IMR-90 (cell line): ENCODE measurements at regions not wholly inside any gene's neighbourhood (a gene's known extent, or its start where the extent isn't known, plus 50 kb on each side); places are given as distances from the start of the nearest gene placed in this dataset.

Experiments used
- ATAC-seq: fragments of 200-7000 bp; cut with Tn5 transposase; 2 replicates; pipeline ENCODE4 v1.9.1; 2020; ENCODE audit warnings: low read depth, mild to moderate bottlenecking, moderate library complexity
- BruUV-seq: library from RNA; stranded (reverse); fragments of 400-500 nt; replicated peaks from 2 replicates; lab custom pipeline; 2021; lab: Mats Ljungman, UMichigan
- CTCF ChIA-PET: fragments of 300-600 bp; formaldehyde crosslinking; extraction: SDS; loops from one replicate; lab custom pipeline; 2021; ENCODE audit warnings: antibody characterized with exemption; lab: Yijun Ruan, JAX
- POLR2A ChIA-PET: fragments of 300-600 bp; sonication (Branson Sonifier 250); formaldehyde crosslinking; loops from one replicate; lab custom pipeline; 2022; ENCODE audit warnings: antibody characterized with exemption; ENCODE audit not compliant: unreplicated experiment; lab: Charles Lee
- DNase-seq: peaks from one replicate; pipeline ENCODE4 v3.0.0; 2013
- H2AFZ ChIP-seq: replicated peaks from 2 replicates; pipeline ENCODE3; 2013; ENCODE audit warnings: low read length, mild to moderate bottlenecking; ENCODE audit not compliant: poor library complexity
- H2AK5ac ChIP-seq: 2 replicates; pipeline ENCODE4 v1.6.1; 2013; ENCODE audit warnings: low read depth, low read length, inconsistent platforms
- H2AK9ac ChIP-seq: replicated peaks from 2 replicates; pipeline ENCODE3; 2013; ENCODE audit warnings: mild to moderate bottlenecking, low read depth, low read length, moderate library complexity; ENCODE audit not compliant: poor library complexity
- H2BK120ac ChIP-seq: 2 replicates; pipeline ENCODE4 v1.6.1; 2013; ENCODE audit warnings: low read depth, low read length, inconsistent platforms
- H2BK15ac ChIP-seq: 3 replicates; pipeline ENCODE4 v1.6.1; 2013; ENCODE audit warnings: low read depth, low read length, inconsistent platforms
- H2BK20ac ChIP-seq: 2 replicates; pipeline ENCODE4 v1.6.1; 2013; ENCODE audit warnings: low read depth, mild to moderate bottlenecking, inconsistent platforms, low read length, moderate library complexity
- H2BK5ac ChIP-seq: 2 replicates; pipeline ENCODE4 v1.6.1; 2013; ENCODE audit warnings: mild to moderate bottlenecking, low read depth, low read length, inconsistent platforms; ENCODE audit not compliant: poor library complexity, severe bottlenecking
- H3K14ac ChIP-seq: replicated peaks from 2 replicates; pipeline ENCODE4 v1.6.1; 2013; ENCODE audit warnings: low read depth, low read length, inconsistent platforms
- H3K18ac ChIP-seq: 2 replicates; pipeline ENCODE4 v1.6.1; 2013; ENCODE audit warnings: low read depth, low read length, control low read depth
- H3K23ac ChIP-seq: 2 replicates; pipeline ENCODE4 v1.6.1; 2013; ENCODE audit warnings: low read depth, low read length, inconsistent platforms
- H3K27ac ChIP-seq: 2 replicates; pipeline ENCODE4 v1.5.1; 2013; ENCODE audit warnings: mild to moderate bottlenecking, control low read depth, low read length; ENCODE audit not compliant: insufficient read depth
- H3K27me3 ChIP-seq: 2 replicates; pipeline ENCODE4 v1.6.1; 2013; ENCODE audit warnings: low read length; ENCODE audit not compliant: control insufficient read depth, insufficient read depth
- H3K36me3 ChIP-seq: 2 replicates; pipeline ENCODE4 v1.6.1; 2013; ENCODE audit warnings: low read length, mixed read lengths; ENCODE audit not compliant: control insufficient read depth, insufficient read depth
- H3K4ac ChIP-seq: 2 replicates; pipeline ENCODE4 v1.6.1; 2013; ENCODE audit warnings: low read depth, low read length, inconsistent platforms
- H3K4me1 ChIP-seq: 2 replicates; pipeline ENCODE4 v1.6.1; 2013; ENCODE audit warnings: low read length, mixed read lengths; ENCODE audit not compliant: control insufficient read depth, insufficient read depth
- H3K4me2 ChIP-seq: 2 replicates; pipeline ENCODE4 v1.6.1; 2013; ENCODE audit warnings: low read depth, mild to moderate bottlenecking, control low read depth, low read length, moderate library complexity
- H3K4me3 ChIP-seq: 2 replicates; pipeline ENCODE4 v1.5.1; 2013; ENCODE audit warnings: low read depth, mild to moderate bottlenecking, control low read depth, low read length, moderate library complexity; ENCODE audit not compliant: insufficient read depth
- H3K56ac ChIP-seq: 2 replicates; pipeline ENCODE4 v1.6.1; 2013; ENCODE audit warnings: low read length, inconsistent platforms; ENCODE audit not compliant: insufficient read depth; ENCODE audit errors: extremely low read depth
- H3K79me1 ChIP-seq, 2 experiments: 2 replicates each; pipeline ENCODE4 v1.6.1; 2013; ENCODE audit warnings: low read length in 2 of 2, inconsistent platforms in 1 of 2, low read depth in 1 of 2
- H3K9ac ChIP-seq: 2 replicates; pipeline ENCODE4 v1.6.1; 2013; ENCODE audit warnings: low read depth, low read length, control low read depth
- H3K9me1 ChIP-seq: 2 replicates; pipeline ENCODE4 v1.6.1; 2013; ENCODE audit warnings: low read length, inconsistent platforms; ENCODE audit not compliant: insufficient read depth
- H3K9me3 ChIP-seq: 2 replicates; pipeline ENCODE4 v1.6.1; 2013; ENCODE audit warnings: low read length; ENCODE audit not compliant: control insufficient read depth, insufficient read depth
- H4K20me1 ChIP-seq: 2 replicates; pipeline ENCODE4 v1.6.1; 2013; ENCODE audit warnings: low read length, inconsistent platforms; ENCODE audit not compliant: insufficient read depth
- H4K5ac ChIP-seq: 2 replicates; pipeline ENCODE4 v1.6.1; 2013; ENCODE audit warnings: mild to moderate bottlenecking, low read depth, low read length, control low read depth
- H4K8ac ChIP-seq, 2 experiments: 2 replicates each; pipeline ENCODE4 v1.6.1; 2013; ENCODE audit warnings: low read depth in 2 of 2, low read length in 2 of 2, control low read depth in 1 of 2, inconsistent platforms in 1 of 2
- H4K91ac ChIP-seq: 2 replicates; pipeline ENCODE4 v1.6.1; 2013; ENCODE audit warnings: low read depth, low read length, inconsistent platforms; ENCODE audit not compliant: insufficient read depth
- BHLHE40 ChIP-seq: fragments of 150-350 bp; IDR thresholded peaks from 2 replicates; pipeline ENCODE4 v1.6.1; 2016; ENCODE audit warnings: mild to moderate bottlenecking, low read depth, low read length
- CEBPB ChIP-seq: IDR thresholded peaks from 2 replicates; pipeline ENCODE4 v1.6.1; 2012; ENCODE audit warnings: low read depth, low read length, improper control_type of control experiment
- FOS ChIP-seq: fragments of 150-350 bp; IDR thresholded peaks from 2 replicates; pipeline ENCODE4 v1.6.1; 2016; ENCODE audit warnings: low read depth, low read length
- MAFK ChIP-seq: IDR thresholded peaks from 2 replicates; pipeline ENCODE4 v1.6.1; 2012; ENCODE audit warnings: low read depth, low read length, improper control_type of control experiment
- MXI1 ChIP-seq: IDR thresholded peaks from 2 replicates; pipeline ENCODE4 v1.6.1; 2012; ENCODE audit warnings: low read depth, mild to moderate bottlenecking, low read length, moderate library complexity, borderline replicate concordance
- POLR2A ChIP-seq: IDR thresholded peaks from 2 replicates; pipeline ENCODE4 v1.6.1; 2012; ENCODE audit warnings: mild to moderate bottlenecking, low read depth, low read length
- RAD21 ChIP-seq: IDR thresholded peaks from 2 replicates; pipeline ENCODE4 v1.6.1; 2012; ENCODE audit warnings: low read length, improper control_type of control experiment
- RFX5 ChIP-seq: IDR thresholded peaks from 2 replicates; pipeline ENCODE4 v1.8.0; 2012; ENCODE audit warnings: low read depth, mild to moderate bottlenecking, low read length, moderate library complexity
- SMC3 ChIP-seq: fragments of 150-350 bp; IDR thresholded peaks from 2 replicates; pipeline ENCODE4 v1.6.1; 2016; ENCODE audit warnings: low read depth, mild to moderate bottlenecking, antibody characterized with exemption, low read length, moderate library complexity
- WGBS, 2 experiments: methylation state at CpG; one replicate each; pipeline versions ENCODE4 v1.1.5 to v1.1.7; 2013; ENCODE audit warnings: missing lambda C conversion rate in 2 of 2; ENCODE audit not compliant: insufficient read length in 1 of 2; ENCODE audit errors: extremely low coverage in 2 of 2; 5-methylcytosine and 5-hydroxymethylcytosine counted together
- dilution Hi-C: fragments of 300-500 bp; cut with HindIII; formaldehyde crosslinking; loops from one replicate; pipeline ENCODE4 v1.14.3; 2018; ENCODE audit warnings: low sequenced_read_pairs; ENCODE audit not compliant: unreplicated experiment
- in situ Hi-C: fragments of 300-500 bp; cut with MboI; formaldehyde crosslinking; loops from 3 replicates; pipeline ENCODE4 v1.14.3; 2019; ENCODE audit warnings: low sequenced_read_pairs, inconsistent platforms, mixed read lengths
- intact Hi-C: fragments of 100-400 bp; cut with micrococcal nuclease; formaldehyde crosslinking; loops from 2 replicates; pipeline ENCODE4 v1.10.0; 2022
- TF ChIP-seq, protein P1 (sequence below): fragments of 150-350 bp; IDR thresholded peaks from 2 replicates; pipeline ENCODE4 v1.6.1; 2017; ENCODE audit warnings: mild to moderate bottlenecking, antibody characterized with exemption, low read length, low read depth

DNA sequence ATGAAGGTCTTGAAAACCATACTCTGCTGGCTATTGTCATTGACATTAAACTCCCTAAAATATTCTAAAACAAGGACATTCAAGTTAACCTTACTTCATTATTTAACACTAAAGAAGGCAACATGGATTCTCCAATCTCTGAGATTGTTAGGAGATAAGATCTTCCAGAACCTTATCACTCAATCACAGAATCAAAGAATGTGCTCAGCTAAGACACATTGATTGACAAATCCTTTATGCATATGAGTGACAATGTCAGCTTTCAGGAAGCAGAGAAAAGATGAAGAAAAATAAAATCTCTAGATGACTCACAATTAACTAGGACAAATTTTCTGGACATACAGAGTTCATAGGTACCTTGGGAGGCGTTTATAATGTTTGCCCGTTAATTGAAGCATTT, 787.2 kb downstream of the TSN start:
- no CpG with 5 or more reads among the region's 2 CpGs for WGBS, 2 experiments
- intact Hi-C loops: no loop called here
- no peak overlapping the region for H2AFZ ChIP-seq

More for the DNA sequence above, 787.2 kb downstream of the TSN start:
- no peak overlapping the region for H3K56ac ChIP-seq
- no peak overlapping the region for H4K5ac ChIP-seq
- H3K4me3 ChIP-seq: no peak overlapping the region
- no peak overlapping the region for H3K27ac ChIP-seq
- no peak overlapping the region for H3K18ac ChIP-seq
- no peak overlapping the region for H3K14ac ChIP-seq
- H3K9ac ChIP-seq: no peak overlapping the region
- in situ Hi-C loops: no loop called here
- TF ChIP-seq RFX5 (no peak), FOS (no peak), MAFK (no peak), POLR2A (no peak), CEBPB (no peak), MXI1 (no peak), SMC3 (no peak), RAD21 (no peak), BHLHE40 (no peak)
- TF ChIP-seq, protein P1, sequence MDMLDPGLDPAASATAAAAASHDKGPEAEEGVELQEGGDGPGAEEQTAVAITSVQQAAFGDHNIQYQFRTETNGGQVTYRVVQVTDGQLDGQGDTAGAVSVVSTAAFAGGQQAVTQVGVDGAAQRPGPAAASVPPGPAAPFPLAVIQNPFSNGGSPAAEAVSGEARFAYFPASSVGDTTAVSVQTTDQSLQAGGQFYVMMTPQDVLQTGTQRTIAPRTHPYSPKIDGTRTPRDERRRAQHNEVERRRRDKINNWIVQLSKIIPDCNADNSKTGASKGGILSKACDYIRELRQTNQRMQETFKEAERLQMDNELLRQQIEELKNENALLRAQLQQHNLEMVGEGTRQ: no peak
- no peaks in the 10 kb centered on the region for H3K36me3 ChIP-seq
- dilution Hi-C loops: no loop called here
- ChIA-PET POLR2A (no interaction called here), CTCF (no interaction called here)
- H3K79me1 ChIP-seq: no peaks in the 10 kb centered on the region
- H2BK5ac ChIP-seq: no peak overlapping the region
- no peak for DNase-seq
- H3K9me3 ChIP-seq: 0 out of 2 replicates have a peak, but pooled peaks cover 2% of the 10 kb centered on the region
- no peak overlapping the region for H2BK120ac ChIP-seq
- no peak overlapping the region for H3K23ac ChIP-seq
- BruUV-seq: no TSS peak
- H2BK20ac ChIP-seq: no peak overlapping the region
- H4K8ac ChIP-seq: no peak overlapping the region
- H2AK5ac ChIP-seq: no peak overlapping the region
- H3K4me2 ChIP-seq: no peak overlapping the region
- no peaks in the 10 kb centered on the region for H3K4me1 ChIP-seq
- H3K27me3 ChIP-seq: no peaks in the 10 kb centered on the region
- no peaks in the 10 kb centered on the region for H3K9me1 ChIP-seq
- no peak overlapping the region for H4K91ac ChIP-seq
- no peak overlapping the region for H3K4ac ChIP-seq
- no peak overlapping the region for H2BK15ac ChIP-seq
- no peak for ATAC-seq
- no peaks in the 10 kb centered on the region for H4K20me1 ChIP-seq
- H2AK9ac ChIP-seq: no peak overlapping the region
